Left forelimb (tissue), 1 donor: ENCODE measurements at regions not wholly inside any gene's neighbourhood (a gene's known extent, or its start where the extent isn't known, plus 50 kb on each side); places are given as distances from the start of the nearest gene placed in this dataset.
"Not testable (repeated sequence)": the region's sequence is repeated elsewhere in the genome, so short reads cannot be mapped to it uniquely, and the experiment has no call there.

Source experiments
- DNase-seq: peaks from one replicate; pipeline ENCODE4 v3.0.0-alpha.2; 2018; ENCODE audit warnings: low spot score

- DNase-seq = no peak
Measured at GRCh38 chr16:65624229-65624628, 502.4 kb upstream of the CDH11 start.

- DNase-seq = no peak
Measured at GRCh38 chr16:65622871-65623270, 501.0 kb upstream of the CDH11 start.

GRCh38 chr16:65622151-65622550 lies 500.3 kb upstream of the CDH11 start:
- no peak for DNase-seq

GRCh38 chr16:65621640-65622039 lies 499.8 kb upstream of the CDH11 start:
- DNase-seq = no peak

- DNase-seq = no peak
Measured at GRCh38 chr16:65619606-65620005, 497.7 kb upstream of the CDH11 start.

- no peak for DNase-seq
Measured at GRCh38 chr16:65618931-65619330, 497.1 kb upstream of the CDH11 start.

- DNase-seq = no peak
Measured at GRCh38 chr16:65618333-65618732, 496.5 kb upstream of the CDH11 start.

- no peak for DNase-seq
Measured at GRCh38 chr16:65617421-65617820, 495.6 kb upstream of the CDH11 start.

GRCh38 chr16:65608455-65608854 lies 486.6 kb upstream of the CDH11 start:
- DNase-seq = no peak

- no peak for DNase-seq
Measured at GRCh38 chr16:65604771-65605170, 482.9 kb upstream of the CDH11 start.

- DNase-seq = no peak
Measured at GRCh38 chr16:65601781-65602180, 479.9 kb upstream of the CDH11 start.

- DNase-seq = no peak
Measured at GRCh38 chr16:65600629-65601028, 478.8 kb upstream of the CDH11 start.

- DNase-seq = no peak
Measured at GRCh38 chr16:65600046-65600445, 478.2 kb upstream of the CDH11 start.

GRCh38 chr16:65598621-65599020 lies 476.8 kb upstream of the CDH11 start:
- no peak for DNase-seq

GRCh38 chr16:65583498-65583897 lies 461.6 kb upstream of the CDH11 start:
- DNase-seq = no peak

GRCh38 chr16:65579050-65579449 lies 457.2 kb upstream of the CDH11 start:
- DNase-seq = no peak

- no peak for DNase-seq
Measured at GRCh38 chr16:65576631-65577030, 454.8 kb upstream of the CDH11 start.

- DNase-seq = no peak
Measured at GRCh38 chr16:65576139-65576538, 454.3 kb upstream of the CDH11 start.

GRCh38 chr16:65574326-65574966 lies 452.6 kb upstream of the CDH11 start:
- DNase-seq = no peak

- no peak for DNase-seq
Measured at GRCh38 chr16:65572156-65572555, 450.3 kb upstream of the CDH11 start.

- DNase-seq = no peak
Measured at GRCh38 chr16:65570261-65570660, 448.4 kb upstream of the CDH11 start.

GRCh38 chr16:65559846-65560245 lies 438.0 kb upstream of the CDH11 start:
- DNase-seq = no peak

GRCh38 chr16:65549689-65550088 lies 427.8 kb upstream of the CDH11 start:
- not testable (repeated sequence) for DNase-seq

- DNase-seq = no peak
Measured at GRCh38 chr16:65548470-65548869, 426.6 kb upstream of the CDH11 start.
